K562 (cell line): ENCODE measurements at regions not wholly inside any gene's neighbourhood (a gene's known extent, or its start where the extent isn't known, plus 50 kb on each side); places are given as distances from the start of the nearest gene placed in this dataset.

Experiments used
- ATAC-seq: fragments of 200-7000 bp; cut with Tn5 transposase; 3 replicates; pipeline ENCODE4 v1.9.1; 2020; ENCODE audit warnings: moderate library complexity
- BruUV-seq: library from RNA; stranded (reverse); fragments of 400-500 nt; replicated peaks from 2 replicates; lab custom pipeline; 2021; lab: Mats Ljungman, UMichigan
- CTCF ChIA-PET: fragments of 300-600 bp; formaldehyde crosslinking; extraction: SDS; loops from one replicate; lab custom pipeline; 2021; ENCODE audit warnings: low intra/inter-chr PET ratio; lab: Yijun Ruan, JAX
- POLR2A ChIA-PET: fragments of 300-600, 350-650 bp; sonication (Branson Sonifier 250); formaldehyde crosslinking; extraction: SDS; loops from one replicate; lab custom pipeline; 2021; ENCODE audit warnings: antibody characterized with exemption, inconsistent platforms; lab: Yijun Ruan, JAX
- DNase-seq, 4 experiments: peaks; one replicate each; pipeline versions ENCODE4 v3.0.0 to v3.0.0-alpha.2; 2011 to 2018; ENCODE audit warnings: low spot score in 3 of 4, mixed read lengths in 3 of 4; ENCODE audit errors: extremely low read depth in 1 of 4
- FAIRE-seq: peaks from 2 replicates; lab custom pipeline; 2011; peaks lifted over from hg19 to GRCh38; lab: Jason Lieb, UNC
- H2AFZ ChIP-seq: 2 replicates; pipeline ENCODE4 v1.6.0; 2011; ENCODE audit warnings: low read depth, low read length, control low read depth, inconsistent platforms
- H3K27ac ChIP-seq: fragments of 200-600 bp; 3 replicates; pipeline ENCODE4 v1.8.0; 2011; ENCODE audit warnings: low read depth, mild to moderate bottlenecking, control low read depth, inconsistent platforms, low read length, moderate library complexity, mixed read lengths; ENCODE audit errors: extremely low read depth
- H3K27me3 ChIP-seq, 2 experiments: fragments of 300-600 bp in 1 of 2; 2 replicates in 1 of 2; 3 replicates in 1 of 2; pipeline versions ENCODE4 v1.6.0 to v1.8.0; 2011; ENCODE audit warnings: inconsistent platforms in 2 of 2, low read length in 2 of 2, mild to moderate bottlenecking in 1 of 2, mixed read lengths in 1 of 2, moderate library complexity in 1 of 2; ENCODE audit not compliant: control insufficient read depth in 2 of 2, insufficient read depth in 2 of 2
- H3K36me3 ChIP-seq: fragments of 300-600 bp; 3 replicates; pipeline ENCODE4 v1.8.0; 2011; ENCODE audit warnings: mild to moderate bottlenecking, low read length, inconsistent platforms; ENCODE audit not compliant: control insufficient read depth, insufficient read depth
- H3K4me1 ChIP-seq, 2 experiments: fragments of 200-600 bp in 1 of 2; replicated peaks in 1 of 2; 2 replicates in 1 of 2; 3 replicates in 1 of 2; pipeline versions ENCODE4 v1.5.1 to v1.8.0; 2011; ENCODE audit warnings: inconsistent platforms in 2 of 2, low read length in 2 of 2, mild to moderate bottlenecking in 1 of 2, mixed read lengths in 1 of 2, moderate library complexity in 1 of 2; ENCODE audit not compliant: control insufficient read depth in 2 of 2, insufficient read depth in 2 of 2
- H3K4me2 ChIP-seq: 2 replicates; pipeline ENCODE4 v1.6.1; 2011; ENCODE audit warnings: low read length, control low read depth, inconsistent platforms, mixed read lengths; ENCODE audit not compliant: insufficient read depth
- H3K4me3 ChIP-seq: fragments of 200-600 bp; sonication (generic), shearing (Covaris generic); 2 replicates; pipeline ENCODE4 v1.5.1; 2016; ENCODE audit warnings: control low read depth, inconsistent platforms
- H3K79me2 ChIP-seq: fragments of 200-600 bp; 3 replicates; pipeline ENCODE4 v1.8.0; 2011; ENCODE audit warnings: low read length, inconsistent platforms; ENCODE audit not compliant: control insufficient read depth, insufficient read depth
- H3K9ac ChIP-seq, 2 experiments: 2 replicates each; pipeline versions ENCODE4 v1.6.0 to v1.6.1; 2011; ENCODE audit warnings: low read depth in 2 of 2, low read length in 2 of 2, control low read depth in 1 of 2, inconsistent platforms in 1 of 2, mild to moderate bottlenecking in 1 of 2, mixed read lengths in 1 of 2; ENCODE audit not compliant: insufficient read depth in 1 of 2
- H3K9me1 ChIP-seq: one replicate; pipeline ENCODE4 v1.6.0; 2011; ENCODE audit warnings: inconsistent platforms, mild to moderate bottlenecking, low read length, moderate library complexity; ENCODE audit not compliant: control insufficient read depth, insufficient read depth
- H3K9me3 ChIP-seq: replicated peaks from 2 replicates; pipeline ENCODE4 v1.5.1; 2011; ENCODE audit warnings: low read depth, low read length, inconsistent platforms; ENCODE audit not compliant: control insufficient read depth, insufficient read depth
- H4K20me1 ChIP-seq: replicated peaks from 2 replicates; pipeline ENCODE4 v1.6.1; 2011; ENCODE audit warnings: low read length, inconsistent platforms, mixed read lengths; ENCODE audit not compliant: control insufficient read depth, insufficient read depth
- CHD2 ChIP-seq: IDR thresholded peaks from 2 replicates; pipeline ENCODE4 v1.6.1; 2011; ENCODE audit warnings: low read depth, low read length
- DIDO1 ChIP-seq: fragments of 450-650 bp; IDR thresholded peaks from 2 replicates; pipeline ENCODE4 v1.6.1; 2016; ENCODE audit warnings: low read depth, missing biosample characterization, missing genetic modification characterization
- ZNF197 ChIP-seq: fragments of 200-800 bp; sonication (Bioruptor generic); IDR thresholded peaks from 2 replicates; pipeline ENCODE4 v1.6.1; 2016; ENCODE audit warnings: low read depth, missing genetic modification characterization, missing compliant biosample characterization
- ZNF232 ChIP-seq: sonication (generic); formaldehyde crosslinking; IDR thresholded peaks from 2 replicates; pipeline ENCODE4 v1.8.0; 2022; ENCODE audit warnings: mild to moderate bottlenecking, missing genetic modification reagents
- ZNF239 ChIP-seq: fragments of 250-450 bp; sonication (Bioruptor Pico); IDR thresholded peaks from 2 replicates; pipeline ENCODE4 v1.4.0; 2020; ENCODE audit warnings: mild to moderate bottlenecking
- ZNF354B ChIP-seq: fragments of 250-450 bp; sonication (Bioruptor Pico); IDR thresholded peaks from 2 replicates; pipeline ENCODE4 v1.4.0; 2020
- WGBS: fragments of 100-300 bp; shearing (Covaris generic); methylation state at CpG from one replicate; pipeline ENCODE4 v1.1.6; 2016; ENCODE audit warnings: low coverage, mixed read lengths; ENCODE audit not compliant: insufficient coverage; ENCODE audit errors: missing lambda C conversion rate; 5-methylcytosine and 5-hydroxymethylcytosine counted together
- in situ Hi-C: fragments of 300-500 bp; cut with MboI; formaldehyde crosslinking; loops from 4 replicates; pipeline ENCODE4 v1.15.0; 2018; ENCODE audit warnings: inconsistent platforms, mixed read lengths
- intact Hi-C: fragments of 100-400 bp; cut with micrococcal nuclease; formaldehyde crosslinking; loops from 2 replicates; pipeline ENCODE4 v1.14.2; 2022
- TF ChIP-seq, protein P1 (sequence below): IDR thresholded peaks from 2 replicates; pipeline ENCODE4 v1.6.1; 2016; ENCODE audit warnings: missing genetic modification characterization, missing compliant biosample characterization

GRCh38 chr17:36837939-36838272, 99.4 kb upstream of the LHX1 start:
- ChIA-PET CTCF (no interaction called here), POLR2A (no interaction called here)
- H3K4me2 ChIP-seq: no peak overlapping the region
- no peaks in the 10 kb centered on the region for H3K79me2 ChIP-seq
- H4K20me1 ChIP-seq: no peaks in the 10 kb centered on the region
- no peak overlapping the region for H3K4me3 ChIP-seq
- H3K9me1 ChIP-seq: no peaks in the 10 kb centered on the region
- no peak for DNase-seq
- no peak for TF ChIP-seq ZNF232 (CRISPR knock-in tag)
- TF ChIP-seq, protein P1, sequence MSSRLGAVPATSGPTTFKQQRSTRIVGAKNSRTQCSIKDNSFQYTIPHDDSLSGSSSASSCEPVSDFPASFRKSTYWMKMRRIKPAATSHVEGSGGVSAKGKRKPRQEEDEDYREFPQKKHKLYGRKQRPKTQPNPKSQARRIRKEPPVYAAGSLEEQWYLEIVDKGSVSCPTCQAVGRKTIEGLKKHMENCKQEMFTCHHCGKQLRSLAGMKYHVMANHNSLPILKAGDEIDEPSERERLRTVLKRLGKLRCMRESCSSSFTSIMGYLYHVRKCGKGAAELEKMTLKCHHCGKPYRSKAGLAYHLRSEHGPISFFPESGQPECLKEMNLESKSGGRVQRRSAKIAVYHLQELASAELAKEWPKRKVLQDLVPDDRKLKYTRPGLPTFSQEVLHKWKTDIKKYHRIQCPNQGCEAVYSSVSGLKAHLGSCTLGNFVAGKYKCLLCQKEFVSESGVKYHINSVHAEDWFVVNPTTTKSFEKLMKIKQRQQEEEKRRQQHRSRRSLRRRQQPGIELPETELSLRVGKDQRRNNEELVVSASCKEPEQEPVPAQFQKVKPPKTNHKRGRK (tag): peak; percentile 72
- no peak for TF ChIP-seq ZNF239 (CRISPR knock-in tag)
- H3K27ac ChIP-seq: no peak overlapping the region
- H3K4me1 ChIP-seq: no peaks in the 10 kb centered on the region
- BruUV-seq: no TSS peak
- WGBS: no CpG with 5 or more reads among the region's 3 CpGs
- no peaks in the 10 kb centered on the region for H3K36me3 ChIP-seq
- no peak for FAIRE-seq
- ATAC-seq: no peak
- H2AFZ ChIP-seq: no peak overlapping the region
- intact Hi-C loops (no loop called here), in situ Hi-C loops (no loop called here)
- peaks cover 6 to 32% of the 10 kb centered on the region in 2 experiments; a peak in 3 of 5 replicates for H3K27me3 ChIP-seq
- no peaks in the 10 kb centered on the region for H3K9me3 ChIP-seq
- H3K9ac ChIP-seq: no peak overlapping the region

GRCh38 chr17:36839256-36839655, 98.0 kb upstream of the LHX1 start:
- Histone ChIP-seq H3K36me3 (no peaks in the 10 kb centered on the region), H3K9ac (no peak overlapping the region), H3K4me2 (no peak overlapping the region), H2AFZ (no peak overlapping the region), H3K4me3 (no peak overlapping the region), H3K4me1 (no peaks in the 10 kb centered on the region), H4K20me1 (no peaks in the 10 kb centered on the region)
- no peak for FAIRE-seq
- DNase-seq: no peak
- in situ Hi-C loops: no loop called here
- POLR2A ChIA-PET: no interaction called here
- ATAC-seq: no peak
- CTCF ChIA-PET: no interaction called here
- intact Hi-C loops: no loop called here
- TF ChIP-seq CHD2 (no peak), ZNF197 (CRISPR knock-in tag) (no peak), ZNF354B (CRISPR knock-in tag) (no peak), DIDO1 (tag) (no peak)
- TF ChIP-seq, all 486 proteins: peak for 0
- Histone ChIP-seq H3K9me1 (no peaks in the 10 kb centered on the region), H3K79me2 (no peaks in the 10 kb centered on the region), H3K9me3 (no peaks in the 10 kb centered on the region), H3K27ac (no peak overlapping the region), H3K27me3 (peaks cover 6 to 36% of the 10 kb centered on the region in 2 experiments; a peak in 3 of 5 replicates)
- no TSS peak for BruUV-seq
- 7% methylated on average over 3 of the region's 5 CpGs for WGBS
